ENCODE measurements at regions not wholly inside any gene's neighbourhood (a gene's known extent, or its start where the extent isn't known, plus 50 kb on each side); places are given as distances from the start of the nearest gene placed in this dataset.

- H3K36me3 Mint-ChIP-seq = peaks cover 0 to 3% of the 10 kb centered on the region in 2 donors
- DNase-seq = no peak
- H3K4me3 ChIP-seq (ENCODE audit: low read length in 2 of 2) = no peak overlapping the region
- intact Hi-C loops (cut with micrococcal nuclease) = no loop called here
- H3K27ac Mint-ChIP-seq = peak overlapping the region in 1 of 7 donors; percentile 41
- H3K27ac ChIP-seq (ENCODE audit: low read depth, low read length) = no peak overlapping the region
- H3K27me3 Mint-ChIP-seq = peaks cover 39 to 50% of the 10 kb centered on the region in 2 donors
- no peaks in the 10 kb centered on the region for H3K36me3 ChIP-seq (ENCODE audit: insufficient read depth, low read length)
- peaks cover 20% of the 10 kb centered on the region for H3K4me1 ChIP-seq (ENCODE audit: insufficient read depth, low read length)
- H3K9me3 ChIP-seq (ENCODE audit: control insufficient read depth in 1 of 2, low read length in 2 of 2) = no peaks in the 10 kb centered on the region
- peaks cover 10 to 22% (median 18%) of the 10 kb centered on the region in 4 donors for H3K4me1 Mint-ChIP-seq
- ChIA-PET POLR2A (ENCODE audit: partially characterized antibody) (no interaction called here), CTCF (ENCODE audit: partially characterized antibody) (no interaction called here)
- peaks cover 33% of the 10 kb centered on the region for H3K27me3 ChIP-seq (ENCODE audit: insufficient read depth, low read length)
- peaks cover 0 to 11% (median 0%) of the 10 kb centered on the region in 8 donors for H3K9me3 Mint-ChIP-seq
- H3K4me3 Mint-ChIP-seq = no peak overlapping the region
Measured at GRCh38 chr6:28659250-28659566, 133.5 kb downstream of the GPX5 start.

GRCh38 chr6:28661097-28661713 lies 135.5 kb downstream of the GPX5 start:
- intact Hi-C loops (cut with micrococcal nuclease) = no loop called here
- peaks cover 33% of the 10 kb centered on the region for H3K27me3 ChIP-seq (ENCODE audit: insufficient read depth, low read length)
- ChIA-PET CTCF (ENCODE audit: partially characterized antibody) (no interaction called here), POLR2A (ENCODE audit: partially characterized antibody) (no interaction called here)
- Mint-ChIP-seq H3K4me1 (peaks cover 10 to 22% (median 18%) of the 10 kb centered on the region in 4 donors), H3K27ac (no peak overlapping the region), H3K9me3 (peaks cover 0 to 11% (median under 1%) of the 10 kb centered on the region in 8 donors), H3K4me3 (no peak overlapping the region), H3K27me3 (peaks cover 45 to 51% of the 10 kb centered on the region in 2 donors), H3K36me3 (peaks cover 0 to 3% of the 10 kb centered on the region in 2 donors)
- H3K9me3 ChIP-seq (ENCODE audit: control insufficient read depth in 1 of 2, low read length in 2 of 2) = no peaks in the 10 kb centered on the region
- no peaks in the 10 kb centered on the region for H3K36me3 ChIP-seq (ENCODE audit: insufficient read depth, low read length)
- no peak overlapping the region for H3K27ac ChIP-seq (ENCODE audit: low read depth, low read length)
- H3K4me1 ChIP-seq (ENCODE audit: insufficient read depth, low read length) = peaks cover 20% of the 10 kb centered on the region
- no peak overlapping the region for H3K4me3 ChIP-seq (ENCODE audit: low read length in 2 of 2)
- no peak for DNase-seq

GRCh38 chr6:28664870-28665396 lies 139.3 kb downstream of the GPX5 start:
- Histone ChIP-seq H3K9me3 (ENCODE audit: control insufficient read depth in 1 of 2, low read length in 2 of 2) (no peaks in the 10 kb centered on the region), H3K27ac (ENCODE audit: low read depth, low read length) (no peak overlapping the region), H3K36me3 (ENCODE audit: insufficient read depth, low read length) (no peaks in the 10 kb centered on the region), H3K27me3 (ENCODE audit: insufficient read depth, low read length) (peaks cover 5% of the 10 kb centered on the region), H3K4me1 (ENCODE audit: insufficient read depth, low read length) (no peaks in the 10 kb centered on the region), H3K4me3 (ENCODE audit: low read length in 2 of 2) (no peak overlapping the region)
- Mint-ChIP-seq H3K27me3 (peaks cover 19 to 34% of the 10 kb centered on the region in 2 donors), H3K27ac (no peak overlapping the region), H3K4me1 (no peaks in the 10 kb centered on the region), H3K4me3 (no peak overlapping the region), H3K9me3 (peaks cover 0 to 4% (median 0%) of the 10 kb centered on the region in 8 donors), H3K36me3 (no peaks in the 10 kb centered on the region)
- intact Hi-C loops (cut with micrococcal nuclease) = no loop called here
- POLR2A ChIA-PET (ENCODE audit: partially characterized antibody) = no interaction called here
- no peak for DNase-seq
- CTCF ChIA-PET (ENCODE audit: partially characterized antibody) = no interaction called here

- peaks cover 27% of the 10 kb centered on the region for H3K27me3 ChIP-seq (ENCODE audit: insufficient read depth, low read length)
- H3K27ac Mint-ChIP-seq = no peak overlapping the region
- H3K27me3 Mint-ChIP-seq = peaks cover 50 to 56% of the 10 kb centered on the region in 2 donors
- H3K4me3 Mint-ChIP-seq = peak overlapping the region in 3 of 8 donors; percentile 4 to 66 (median 62)
- no peak overlapping the region for H3K4me3 ChIP-seq (ENCODE audit: low read length in 2 of 2)
- H3K9me3 ChIP-seq (ENCODE audit: control insufficient read depth in 1 of 2, low read length in 2 of 2) = no peaks in the 10 kb centered on the region
- H3K4me1 ChIP-seq (ENCODE audit: insufficient read depth, low read length) = no peaks in the 10 kb centered on the region
- peaks cover 7 to 18% (median 10%) of the 10 kb centered on the region in 4 donors for H3K4me1 Mint-ChIP-seq
- no peaks in the 10 kb centered on the region for H3K36me3 Mint-ChIP-seq
- CTCF ChIA-PET (ENCODE audit: partially characterized antibody) = interaction anchor here (1.8 kb wide), 1 partner anchor 12 kb away, joined by 4 read pairs; no protein-coding TSS in a partner anchor
- POLR2A ChIA-PET (ENCODE audit: partially characterized antibody) = no interaction called here
- no peak overlapping the region for H3K27ac ChIP-seq (ENCODE audit: low read depth, low read length)
- H3K9me3 Mint-ChIP-seq = peaks cover 0 to 10% (median 1%) of the 10 kb centered on the region in 8 donors
- DNase-seq = no peak
- H3K36me3 ChIP-seq (ENCODE audit: insufficient read depth, low read length) = no peaks in the 10 kb centered on the region
- intact Hi-C loops (cut with micrococcal nuclease) = no loop called here
Measured at GRCh38 chr6:28673417-28673786, 147.7 kb downstream of the GPX5 start.

GRCh38 chr6:28673787-28674671 lies 148.3 kb downstream of the GPX5 start:
- CTCF ChIA-PET (ENCODE audit: partially characterized antibody) = interaction anchor here (1.8 kb wide), 1 partner anchor 11 kb away, joined by 4 read pairs; no protein-coding TSS in a partner anchor
- no peak overlapping the region for H3K27ac ChIP-seq (ENCODE audit: low read depth, low read length)
- peaks cover 51 to 53% of the 10 kb centered on the region in 2 donors for H3K27me3 Mint-ChIP-seq
- H3K9me3 Mint-ChIP-seq = peaks cover 0 to 10% (median 1%) of the 10 kb centered on the region in 8 donors
- H3K27ac Mint-ChIP-seq = no peak overlapping the region
- H3K9me3 ChIP-seq (ENCODE audit: control insufficient read depth in 1 of 2, low read length in 2 of 2) = no peaks in the 10 kb centered on the region
- no peak for DNase-seq
- intact Hi-C loops (cut with micrococcal nuclease) = no loop called here
- peaks cover 27% of the 10 kb centered on the region for H3K27me3 ChIP-seq (ENCODE audit: insufficient read depth, low read length)
- peak overlapping the region in 7 of 8 donors; percentile 3 to 73 (median 62) for H3K4me3 Mint-ChIP-seq
- no peaks in the 10 kb centered on the region for H3K36me3 ChIP-seq (ENCODE audit: insufficient read depth, low read length)
- H3K4me3 ChIP-seq (ENCODE audit: low read length in 2 of 2) = no peak overlapping the region
- no peaks in the 10 kb centered on the region for H3K4me1 ChIP-seq (ENCODE audit: insufficient read depth, low read length)
- peaks cover 7 to 18% (median 10%) of the 10 kb centered on the region in 4 donors for H3K4me1 Mint-ChIP-seq
- POLR2A ChIA-PET (ENCODE audit: partially characterized antibody) = no interaction called here
- H3K36me3 Mint-ChIP-seq = no peaks in the 10 kb centered on the region

- no peaks in the 10 kb centered on the region for H3K36me3 Mint-ChIP-seq
Measured at GRCh38 chr6:28675600-28675999, 149.9 kb downstream of the GPX5 start.

GRCh38 chr6:28682542-28682941 lies 156.9 kb downstream of the GPX5 start:
- H3K4me1 Mint-ChIP-seq = peaks cover 9 to 21% (median 17%) of the 10 kb centered on the region in 4 donors
- Histone ChIP-seq H3K27me3 (ENCODE audit: insufficient read depth, low read length) (peaks cover 12% of the 10 kb centered on the region), H3K4me3 (ENCODE audit: low read length in 2 of 2) (no peak overlapping the region), H3K27ac (ENCODE audit: low read depth, low read length) (no peak overlapping the region), H3K4me1 (ENCODE audit: insufficient read depth, low read length) (peaks cover 15% of the 10 kb centered on the region), H3K36me3 (ENCODE audit: insufficient read depth, low read length) (no peaks in the 10 kb centered on the region), H3K9me3 (ENCODE audit: control insufficient read depth in 1 of 2, low read length in 2 of 2) (no peaks in the 10 kb centered on the region)
- peaks cover 31 to 45% of the 10 kb centered on the region in 2 donors for H3K27me3 Mint-ChIP-seq
- no peaks in the 10 kb centered on the region for H3K36me3 Mint-ChIP-seq
- peak overlapping the region in 7 of 8 donors; percentile 49 to 82 (median 67) for H3K4me3 Mint-ChIP-seq
- H3K27ac Mint-ChIP-seq = peak overlapping the region in 1 of 7 donors; percentile 42
- CTCF ChIA-PET (ENCODE audit: partially characterized antibody) = interaction anchor here (0.9 to 1.0 kb wide), 2 partner anchors 46 to 338 kb away, joined by 3 read pairs; no protein-coding TSS in a partner anchor
- no peak for DNase-seq
- POLR2A ChIA-PET (ENCODE audit: partially characterized antibody) = no interaction called here
- no peaks in the 10 kb centered on the region for H3K9me3 Mint-ChIP-seq
- intact Hi-C loops (cut with micrococcal nuclease) = loop anchor here (5.0 kb wide), 1 partner anchor 285 kb away; the partner anchor contains the start of gene ZSCAN12

More at GRCh38 chr6:28675600-28675999, 149.9 kb downstream of the GPX5 start:
- H3K4me1 Mint-ChIP-seq = peaks cover 7 to 18% (median 10%) of the 10 kb centered on the region in 4 donors
- POLR2A ChIA-PET (ENCODE audit: partially characterized antibody) = no interaction called here
- no peaks in the 10 kb centered on the region for H3K36me3 ChIP-seq (ENCODE audit: insufficient read depth, low read length)
- H3K4me3 ChIP-seq (ENCODE audit: low read length in 2 of 2) = no peak overlapping the region
- no peak for DNase-seq
- peaks cover 0 to 10% (median 1%) of the 10 kb centered on the region in 8 donors for H3K9me3 Mint-ChIP-seq
- H3K27me3 Mint-ChIP-seq = peaks cover 45 to 53% of the 10 kb centered on the region in 2 donors
- CTCF ChIA-PET (ENCODE audit: partially characterized antibody) = no interaction called here
- no peaks in the 10 kb centered on the region for H3K4me1 ChIP-seq (ENCODE audit: insufficient read depth, low read length)
- H3K27me3 ChIP-seq (ENCODE audit: insufficient read depth, low read length) = peaks cover 27% of the 10 kb centered on the region
- H3K27ac Mint-ChIP-seq = no peak overlapping the region
- H3K4me3 Mint-ChIP-seq = no peak overlapping the region
- H3K27ac ChIP-seq (ENCODE audit: low read depth, low read length) = no peak overlapping the region
- no peaks in the 10 kb centered on the region for H3K9me3 ChIP-seq (ENCODE audit: control insufficient read depth in 1 of 2, low read length in 2 of 2)
- intact Hi-C loops (cut with micrococcal nuclease) = no loop called here

Data from CD4-positive, alpha-beta memory T cell (primary cell).